ENCODE measurements at regions not wholly inside any gene's neighbourhood (a gene's known extent, or its start where the extent isn't known, plus 50 kb on each side); places are given as distances from the start of the nearest gene placed in this dataset.

GRCh38 chr5:159550951-159551350, 220.7 kb upstream of the IL12B start:
- H3K27me3 Mint-ChIP-seq (ENCODE audit: low read depth, unreplicated experiment) = peaks cover 3% of the 10 kb centered on the region
- Histone ChIP-seq H4K20me1 (ENCODE audit: insufficient read depth, low read length) (no peaks in the 10 kb centered on the region), H3K4me1 (ENCODE audit: insufficient read depth, low read length) (peaks cover 9% of the 10 kb centered on the region), H3K4me2 (ENCODE audit: low read length) (no peak overlapping the region), H3K27me3 (ENCODE audit: insufficient read depth, low read length) (no peaks in the 10 kb centered on the region), H3K79me2 (ENCODE audit: insufficient read depth, low read length) (no peaks in the 10 kb centered on the region), H2AFZ (ENCODE audit: low read depth, low read length) (no peak overlapping the region), H3K4me3 (ENCODE audit: insufficient read depth, low read depth, low read length) (no peak overlapping the region), H3K27ac (ENCODE audit: low read depth, low read length) (no peak overlapping the region), H3K36me3 (ENCODE audit: insufficient read depth, low read length) (no peaks in the 10 kb centered on the region), H3K9me3 (ENCODE audit: insufficient read depth, low read depth, low read length) (no peaks in the 10 kb centered on the region), H3K9ac (ENCODE audit: low read length) (no peak overlapping the region)
- TF ChIP-seq EZH2 (IDR thresholded peaks at IDR 0.05; ENCODE audit: insufficient read depth, low read length) = no peak
- TF ChIP-seq, protein P1, sequence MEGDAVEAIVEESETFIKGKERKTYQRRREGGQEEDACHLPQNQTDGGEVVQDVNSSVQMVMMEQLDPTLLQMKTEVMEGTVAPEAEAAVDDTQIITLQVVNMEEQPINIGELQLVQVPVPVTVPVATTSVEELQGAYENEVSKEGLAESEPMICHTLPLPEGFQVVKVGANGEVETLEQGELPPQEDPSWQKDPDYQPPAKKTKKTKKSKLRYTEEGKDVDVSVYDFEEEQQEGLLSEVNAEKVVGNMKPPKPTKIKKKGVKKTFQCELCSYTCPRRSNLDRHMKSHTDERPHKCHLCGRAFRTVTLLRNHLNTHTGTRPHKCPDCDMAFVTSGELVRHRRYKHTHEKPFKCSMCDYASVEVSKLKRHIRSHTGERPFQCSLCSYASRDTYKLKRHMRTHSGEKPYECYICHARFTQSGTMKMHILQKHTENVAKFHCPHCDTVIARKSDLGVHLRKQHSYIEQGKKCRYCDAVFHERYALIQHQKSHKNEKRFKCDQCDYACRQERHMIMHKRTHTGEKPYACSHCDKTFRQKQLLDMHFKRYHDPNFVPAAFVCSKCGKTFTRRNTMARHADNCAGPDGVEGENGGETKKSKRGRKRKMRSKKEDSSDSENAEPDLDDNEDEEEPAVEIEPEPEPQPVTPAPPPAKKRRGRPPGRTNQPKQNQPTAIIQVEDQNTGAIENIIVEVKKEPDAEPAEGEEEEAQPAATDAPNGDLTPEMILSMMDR (IDR thresholded peaks at IDR 0.05; ENCODE audit: insufficient read depth, low read depth, low read length) = no peak
- H3K4me1 Mint-ChIP-seq (ENCODE audit: low read depth, unreplicated experiment) = peaks cover 11% of the 10 kb centered on the region
- H3K9me3 Mint-ChIP-seq (ENCODE audit: unreplicated experiment) = peaks cover 9% of the 10 kb centered on the region
- no peak overlapping the region for H3K27ac Mint-ChIP-seq (ENCODE audit: unreplicated experiment)
- peak; percentile 4 for DNase-seq (ENCODE audit: low read depth)
- no peak overlapping the region for H3K4me3 Mint-ChIP-seq (ENCODE audit: unreplicated experiment)
- FAIRE-seq = no peak
- peaks cover 1% of the 10 kb centered on the region for H3K36me3 Mint-ChIP-seq (ENCODE audit: low read depth, unreplicated experiment)

GRCh38 chr5:159552751-159553150, 222.5 kb upstream of the IL12B start:
- no peak overlapping the region for H3K4me3 ChIP-seq (ENCODE audit: insufficient read depth, low read depth, low read length)
- no peaks in the 10 kb centered on the region for H4K20me1 ChIP-seq (ENCODE audit: insufficient read depth, low read length)
- no peak overlapping the region for H3K27ac Mint-ChIP-seq (ENCODE audit: unreplicated experiment)
- no peaks in the 10 kb centered on the region for H3K9me3 ChIP-seq (ENCODE audit: insufficient read depth, low read depth, low read length)
- FAIRE-seq (peak; percentile 90), DNase-seq (ENCODE audit: low read depth) (peak; percentile 75)
- H3K4me2 ChIP-seq (ENCODE audit: low read length) = peak overlapping the region; percentile 48
- peaks cover 9% of the 10 kb centered on the region for H3K4me1 ChIP-seq (ENCODE audit: insufficient read depth, low read length)
- peak overlapping the region; percentile 28 for H2AFZ ChIP-seq (ENCODE audit: low read depth, low read length)
- peaks cover 3% of the 10 kb centered on the region for H3K27me3 Mint-ChIP-seq (ENCODE audit: low read depth, unreplicated experiment)
- peaks cover 3% of the 10 kb centered on the region for H3K9me3 Mint-ChIP-seq (ENCODE audit: unreplicated experiment)
- no peaks in the 10 kb centered on the region for H3K27me3 ChIP-seq (ENCODE audit: insufficient read depth, low read length)
- H3K36me3 Mint-ChIP-seq (ENCODE audit: low read depth, unreplicated experiment) = no peaks in the 10 kb centered on the region
- TF ChIP-seq, protein P1 (IDR thresholded peaks at IDR 0.05; ENCODE audit: insufficient read depth, low read depth, low read length) = no peak
- TF ChIP-seq EZH2 (IDR thresholded peaks at IDR 0.05; ENCODE audit: insufficient read depth, low read length) = no peak
- no peak overlapping the region for H3K9ac ChIP-seq (ENCODE audit: low read length)
- peaks cover 11% of the 10 kb centered on the region for H3K4me1 Mint-ChIP-seq (ENCODE audit: low read depth, unreplicated experiment)
- no peaks in the 10 kb centered on the region for H3K79me2 ChIP-seq (ENCODE audit: insufficient read depth, low read length)
- no peaks in the 10 kb centered on the region for H3K36me3 ChIP-seq (ENCODE audit: insufficient read depth, low read length)
- H3K27ac ChIP-seq (ENCODE audit: low read depth, low read length) = no peak overlapping the region
- H3K4me3 Mint-ChIP-seq (ENCODE audit: unreplicated experiment) = no peak overlapping the region

DNA sequence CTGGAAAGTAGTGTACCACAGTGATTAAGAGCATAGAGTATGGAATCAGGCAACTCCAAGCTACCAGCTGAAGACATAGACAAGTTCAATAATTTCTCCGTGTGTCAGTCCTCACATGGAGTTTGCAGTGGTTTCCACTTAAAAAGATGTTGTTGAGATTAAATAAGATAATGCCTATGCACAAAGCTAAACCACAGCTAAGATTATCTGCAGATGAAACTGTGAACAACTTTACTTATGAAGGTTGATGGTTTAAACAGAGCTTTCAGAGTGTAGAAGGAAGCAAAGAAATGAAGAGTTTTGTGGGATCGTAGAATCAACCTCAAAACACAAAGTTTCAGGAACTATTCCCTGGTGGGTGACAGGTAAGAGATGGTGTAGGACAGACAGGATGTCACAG, 223.5 kb upstream of the IL12B start:
- Histone ChIP-seq H3K27me3 (ENCODE audit: insufficient read depth, low read length) (no peaks in the 10 kb centered on the region), H3K4me3 (ENCODE audit: insufficient read depth, low read depth, low read length) (no peak overlapping the region)
- peaks cover 3% of the 10 kb centered on the region for H3K9me3 Mint-ChIP-seq (ENCODE audit: unreplicated experiment)

More for the DNA sequence above, 223.5 kb upstream of the IL12B start:
- peaks cover 9% of the 10 kb centered on the region for H3K4me1 ChIP-seq (ENCODE audit: insufficient read depth, low read length)
- no peak for TF ChIP-seq EZH2 (IDR thresholded peaks at IDR 0.05; ENCODE audit: insufficient read depth, low read length)
- TF ChIP-seq, protein P1 (IDR thresholded peaks at IDR 0.05; ENCODE audit: insufficient read depth, low read depth, low read length) = no peak
- no peaks in the 10 kb centered on the region for H4K20me1 ChIP-seq (ENCODE audit: insufficient read depth, low read length)
- Mint-ChIP-seq H3K36me3 (ENCODE audit: low read depth, unreplicated experiment) (no peaks in the 10 kb centered on the region), H3K4me3 (ENCODE audit: unreplicated experiment) (no peak overlapping the region), H3K4me1 (ENCODE audit: low read depth, unreplicated experiment) (peaks cover 15% of the 10 kb centered on the region), H3K27me3 (ENCODE audit: low read depth, unreplicated experiment) (no peaks in the 10 kb centered on the region), H3K27ac (ENCODE audit: unreplicated experiment) (no peak overlapping the region)
- DNase-seq (ENCODE audit: low read depth) (no peak), FAIRE-seq (peak; percentile 29)
- no peaks in the 10 kb centered on the region for H3K36me3 ChIP-seq (ENCODE audit: insufficient read depth, low read length)
- no peak overlapping the region for H2AFZ ChIP-seq (ENCODE audit: low read depth, low read length)
- H3K27ac ChIP-seq (ENCODE audit: low read depth, low read length) = no peak overlapping the region
- H3K4me2 ChIP-seq (ENCODE audit: low read length) = no peak overlapping the region
- no peaks in the 10 kb centered on the region for H3K79me2 ChIP-seq (ENCODE audit: insufficient read depth, low read length)
- H3K9ac ChIP-seq (ENCODE audit: low read length) = no peak overlapping the region
- no peaks in the 10 kb centered on the region for H3K9me3 ChIP-seq (ENCODE audit: insufficient read depth, low read depth, low read length)
